NCI-H82 treated with DMSO at 0.1 percent for 48 hours (cell line): ENCODE measurements at regions not wholly inside any gene's neighbourhood (a gene's known extent, or its start where the extent isn't known, plus 50 kb on each side); places are given as distances from the start of the nearest gene placed in this dataset.
"Not testable (repeated sequence)": the region's sequence is repeated elsewhere in the genome, so short reads cannot be mapped to it uniquely, and the experiment has no call there.

Experiments used
- DNase-seq: peaks from one replicate; lab custom pipeline; 2025; ENCODE audit not compliant: unreplicated experiment; lab: John Stamatoyannopoulos, UW

DNA sequence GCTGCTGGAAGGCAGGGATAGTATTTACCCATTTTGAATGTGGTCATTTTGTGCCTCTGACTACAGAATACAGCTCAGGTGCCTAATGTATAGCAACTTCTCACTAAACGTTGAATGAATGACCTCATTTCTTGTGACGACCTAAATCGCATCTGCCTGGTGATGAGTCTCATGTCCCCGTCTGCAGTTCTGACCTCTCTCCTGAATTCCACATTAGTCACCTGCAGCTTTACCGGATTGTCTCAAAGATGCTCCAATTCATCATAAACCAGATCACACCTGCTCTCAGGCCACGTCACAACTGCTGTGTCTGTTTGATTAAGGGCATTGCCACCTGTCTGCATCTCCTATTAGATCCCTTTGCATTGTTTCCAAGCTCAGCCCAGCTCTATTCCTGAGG, 133.6 kb upstream of the MYT1L start:
- DNase-seq = no peak

DNA sequence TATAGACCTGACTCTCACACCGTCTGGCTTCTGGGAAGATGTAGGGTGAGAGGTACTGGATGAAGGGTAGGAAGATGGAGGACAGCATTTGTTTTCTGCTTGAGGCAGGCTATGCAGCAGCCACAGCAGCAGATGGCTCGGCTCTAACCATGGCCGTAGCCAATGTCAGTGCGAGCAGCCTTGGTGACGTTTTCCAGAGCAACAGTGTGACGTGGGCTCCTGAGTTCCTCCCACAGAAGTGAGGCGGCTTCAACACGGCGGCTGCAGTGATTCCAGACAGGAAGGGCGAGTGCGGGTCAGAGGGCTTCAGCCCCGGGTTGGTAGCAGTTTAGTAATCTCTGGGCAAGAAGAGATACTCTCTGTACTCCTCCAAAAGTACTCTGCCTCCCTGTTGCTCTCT, 133.0 kb upstream of the MYT1L start:
- no peak for DNase-seq

DNA sequence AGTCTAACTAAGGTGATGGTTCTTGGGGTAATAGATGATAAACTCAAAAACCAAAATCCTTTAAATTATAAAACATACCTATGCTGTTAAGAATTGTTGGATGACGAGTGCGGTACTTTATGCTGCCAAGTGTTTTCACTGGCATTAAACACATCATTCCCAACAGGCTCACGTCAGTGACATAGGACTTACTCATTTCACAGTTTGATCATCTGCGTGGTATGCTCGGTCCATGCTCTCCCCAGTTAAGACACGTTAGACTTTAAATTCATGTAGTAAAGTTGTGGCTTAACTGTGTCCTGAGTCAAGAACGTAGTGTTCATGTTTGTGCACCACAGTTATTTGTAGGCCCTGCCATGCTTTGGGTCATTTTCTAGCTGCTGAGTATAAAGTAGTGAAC, 125.6 kb upstream of the MYT1L start:
- no peak for DNase-seq

DNA sequence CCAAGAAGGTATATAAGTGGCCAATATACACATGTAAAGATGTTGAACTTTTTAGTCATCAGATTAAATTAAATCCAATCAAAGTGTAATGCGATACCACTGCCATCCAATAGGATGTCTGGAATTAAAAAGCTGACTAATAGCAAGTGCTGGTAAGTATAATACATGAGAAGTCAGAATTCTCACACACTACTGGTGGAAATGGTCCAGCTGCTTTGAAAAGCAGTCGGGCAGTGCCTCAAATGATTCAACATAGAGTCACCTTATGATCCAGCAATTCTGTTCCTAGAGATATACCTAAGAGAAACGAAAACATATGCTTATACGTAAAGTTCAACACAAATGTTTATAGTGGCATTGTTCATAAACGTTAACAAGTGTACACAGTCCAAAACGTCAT, 124.1 kb upstream of the MYT1L start:
- no peak for DNase-seq

DNA sequence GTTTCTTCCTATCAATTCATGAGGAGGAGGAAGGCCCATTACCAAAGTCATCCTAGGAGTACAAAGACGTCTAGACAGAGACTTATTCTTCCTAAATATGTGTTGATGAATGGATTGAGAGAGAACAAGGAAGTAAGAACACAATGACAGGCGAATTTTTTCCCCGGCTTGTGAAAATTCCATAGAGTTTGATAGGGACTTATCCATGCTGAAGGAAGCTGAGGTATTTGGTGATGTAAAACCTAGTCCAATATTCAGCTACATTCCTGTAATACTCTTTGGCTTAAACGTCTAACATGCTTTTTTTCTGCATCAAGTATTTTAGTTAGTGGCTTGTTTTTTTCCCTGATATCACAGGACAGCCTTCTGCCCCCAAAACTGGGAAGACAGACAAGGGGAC, 121.9 kb upstream of the MYT1L start:
- DNase-seq = no peak

DNA sequence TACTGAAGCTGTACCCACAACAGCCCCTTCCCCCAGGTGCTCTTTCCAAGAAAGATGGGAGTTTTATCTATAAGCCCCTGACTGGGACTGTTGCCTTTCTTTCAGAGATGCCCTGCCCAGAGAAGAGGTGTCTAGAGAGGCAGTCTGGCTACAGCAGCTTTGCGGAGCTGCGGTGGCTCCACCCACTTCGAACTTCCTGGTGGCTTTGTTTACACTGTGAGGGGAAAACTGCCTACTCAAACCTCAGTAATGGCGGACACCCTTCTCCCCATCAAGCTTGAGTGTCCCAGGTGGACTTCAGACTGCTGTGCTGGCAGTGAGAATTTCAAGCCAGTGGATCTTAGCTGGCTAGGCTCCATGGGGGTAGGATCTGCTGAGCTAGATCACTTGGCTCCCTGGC, 120.2 kb upstream of the MYT1L start:
- not testable (repeated sequence) for DNase-seq

DNA sequence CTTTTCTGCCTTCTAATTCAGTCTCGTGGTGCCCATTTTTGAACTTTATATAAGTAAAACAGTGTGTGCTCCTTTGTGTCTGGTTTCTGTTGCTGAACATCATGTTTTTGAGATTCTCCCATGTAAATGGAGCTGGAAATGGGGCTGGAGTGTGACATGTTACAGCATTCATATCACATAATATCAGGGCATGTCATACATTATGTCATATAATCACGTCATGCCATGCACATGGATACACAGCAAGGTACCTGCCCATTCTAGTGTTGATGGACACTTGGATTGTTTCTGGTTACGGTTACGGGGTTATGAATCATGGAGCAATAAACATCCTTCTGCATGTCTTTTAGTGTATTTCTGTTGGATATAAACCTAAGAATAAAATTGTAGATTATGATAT, 117.1 kb upstream of the MYT1L start:
- DNase-seq = no peak

DNA sequence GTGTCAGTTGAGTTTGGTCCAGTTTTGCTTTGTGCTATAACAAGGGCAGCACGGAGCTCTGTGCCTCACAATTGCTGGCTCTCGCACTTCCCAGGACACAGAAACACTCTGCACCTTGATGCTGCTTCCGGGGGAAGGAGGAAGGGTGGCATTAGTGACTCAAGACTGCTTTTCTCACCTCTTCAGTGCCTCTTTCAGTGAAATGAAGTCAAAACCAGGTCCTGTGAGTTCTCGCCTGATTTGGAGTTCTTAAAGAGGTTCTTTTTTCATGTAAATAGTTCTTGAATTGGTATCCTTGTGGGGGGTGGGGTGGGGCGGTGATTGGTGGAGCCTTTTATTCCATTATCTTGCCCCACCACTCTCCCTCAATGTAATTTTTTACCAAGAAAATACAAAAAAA, 91.5 kb upstream of the MYT1L start:
- no peak for DNase-seq

DNA sequence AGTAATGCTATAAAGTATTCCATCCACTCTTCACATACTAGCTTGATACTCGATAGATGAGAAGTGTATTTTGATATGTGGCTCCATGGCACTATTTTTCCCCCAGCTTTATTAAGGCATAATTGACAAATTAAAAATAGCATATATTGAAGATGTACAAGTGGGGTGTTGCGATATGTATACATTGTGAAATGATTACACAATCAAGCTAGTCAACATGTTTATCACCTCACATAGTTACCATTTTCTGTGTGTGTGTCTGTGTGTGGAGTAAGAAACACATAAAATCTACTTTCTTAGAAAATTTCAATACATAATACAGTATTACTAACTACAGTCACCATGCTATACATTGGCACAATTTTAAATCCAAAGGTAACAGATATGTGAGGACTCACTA, 82.5 kb upstream of the MYT1L start:
- DNase-seq = no peak

DNA sequence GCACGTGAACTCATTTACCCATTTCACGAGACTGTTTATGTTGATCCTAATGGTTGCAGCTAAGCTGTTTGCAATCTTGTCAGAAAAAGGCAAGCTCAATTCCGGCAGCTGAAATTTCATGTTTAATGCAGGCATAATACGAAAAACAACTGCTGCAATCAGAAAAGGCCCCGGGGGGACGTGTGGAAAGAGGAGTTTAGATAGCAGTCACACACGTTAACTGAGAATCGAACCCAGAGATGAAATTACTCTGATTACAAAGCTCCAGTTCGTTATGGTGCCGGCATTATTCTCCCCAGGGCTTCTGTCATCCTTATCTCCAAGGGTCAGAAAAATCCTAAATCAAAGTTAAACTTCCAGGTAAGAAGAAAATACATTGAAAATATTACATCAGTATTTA, 79.9 kb upstream of the MYT1L start:
- no peak for DNase-seq

DNA sequence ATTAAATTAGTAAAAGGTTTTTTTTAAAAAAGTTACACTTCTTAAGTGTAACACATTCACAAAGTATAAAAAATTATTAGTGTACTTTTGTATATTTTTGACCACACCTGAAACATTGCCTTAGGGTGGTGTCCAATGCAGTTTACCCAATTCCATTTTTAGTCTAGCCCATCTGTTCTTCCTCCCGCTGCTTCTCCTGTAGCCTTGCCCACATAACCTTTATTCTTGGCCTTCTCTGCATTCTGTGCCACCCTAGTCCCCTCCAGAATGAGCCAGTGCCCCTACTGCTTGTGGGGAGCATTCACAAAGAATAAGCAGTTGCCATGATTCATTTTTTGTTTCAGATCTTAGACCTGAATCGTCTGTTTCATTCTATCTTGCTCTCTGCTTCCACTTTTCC, 78.4 kb upstream of the MYT1L start:
- DNase-seq = no peak

DNA sequence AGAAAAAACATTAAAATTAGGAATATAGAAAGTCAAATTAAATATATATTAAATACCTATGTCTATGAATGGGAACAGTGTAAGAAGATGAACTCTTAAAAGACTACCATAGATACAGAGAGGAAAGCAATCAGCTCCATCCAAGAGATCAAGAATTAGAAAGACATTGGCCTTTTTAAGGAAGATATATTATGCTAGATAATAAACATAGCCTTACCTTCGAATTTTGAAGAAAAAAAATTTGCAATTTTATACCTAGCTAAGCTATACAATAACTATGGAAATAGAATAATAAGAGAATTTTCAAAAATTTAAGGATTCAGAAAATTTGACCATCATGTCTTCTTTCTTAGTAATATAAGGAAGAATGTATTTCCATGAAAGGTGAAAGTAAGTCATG, 74.7 kb upstream of the MYT1L start:
- no peak for DNase-seq

DNA sequence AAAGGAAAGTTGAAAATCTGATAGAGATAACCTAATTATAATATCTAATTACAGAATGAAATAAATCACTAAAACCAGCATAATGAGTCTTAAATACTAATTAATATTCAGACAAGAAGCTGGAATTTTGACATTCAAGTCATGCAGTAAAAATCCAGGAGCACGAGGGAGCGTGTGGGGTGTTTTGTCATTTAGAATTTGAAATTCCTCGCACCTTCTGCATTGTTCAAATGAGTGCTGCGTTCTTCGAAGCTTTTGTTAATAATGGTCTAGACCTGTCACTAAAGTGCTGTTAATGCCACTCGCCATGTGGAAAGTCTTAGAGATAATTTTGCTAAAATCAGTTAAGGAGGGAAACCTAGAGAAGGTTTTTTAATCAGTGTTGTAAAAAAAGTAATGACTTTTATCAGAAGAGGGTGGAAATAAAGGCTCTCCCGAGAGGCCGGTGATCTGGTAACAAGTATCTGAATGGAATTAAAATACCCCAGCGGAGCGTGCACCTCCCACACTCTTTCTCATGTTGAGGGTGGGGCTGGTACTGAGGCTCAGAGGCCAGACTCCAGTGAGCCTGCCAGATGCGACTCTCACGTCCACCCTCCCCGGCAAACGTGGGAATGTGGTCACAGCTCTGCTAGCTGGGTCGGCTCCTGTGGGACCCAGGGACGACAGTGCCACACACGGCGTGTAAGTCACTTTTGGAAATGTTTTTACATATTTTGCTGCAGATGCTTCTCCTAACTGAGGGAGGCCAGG, 69.4 kb upstream of the MYT1L start:
- no peak for DNase-seq

DNA sequence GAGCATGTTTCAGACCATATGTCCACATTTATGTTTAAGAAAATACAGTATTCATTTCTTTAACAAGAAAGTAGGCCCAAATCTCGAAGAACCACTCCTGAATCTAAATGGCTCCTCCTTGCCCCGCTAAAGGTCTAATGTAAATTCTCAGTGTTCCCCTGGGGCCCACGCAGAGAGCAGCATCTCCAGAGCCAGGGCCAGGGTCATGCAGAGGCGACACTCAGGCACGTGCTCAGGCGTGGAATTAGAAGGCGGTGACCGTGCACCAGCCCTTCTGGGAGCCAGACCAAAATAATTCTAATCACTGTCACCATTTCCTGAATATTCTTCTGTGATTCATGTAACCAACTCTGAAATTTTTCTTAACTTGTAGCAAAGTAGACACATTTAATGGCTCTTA, 68.3 kb upstream of the MYT1L start:
- DNase-seq = no peak

DNA sequence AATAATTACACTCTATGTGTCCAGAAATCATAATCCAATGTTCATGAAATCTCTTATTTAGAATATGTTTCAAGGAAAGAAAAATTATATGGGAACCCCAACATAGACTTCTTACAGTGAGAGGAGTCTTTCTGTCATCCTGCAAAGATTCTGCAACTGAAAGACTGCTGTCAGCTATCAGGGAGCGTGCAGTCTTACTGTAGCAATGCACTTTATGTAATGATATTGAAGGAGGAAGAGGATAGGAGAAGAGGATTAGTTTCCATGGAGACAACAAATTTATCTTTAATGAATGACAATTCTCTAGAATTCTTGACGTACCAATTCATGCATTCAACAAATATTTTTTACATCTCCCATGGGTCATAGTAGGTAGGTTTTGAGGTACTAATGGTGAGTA, 61.3 kb upstream of the MYT1L start:
- no peak for DNase-seq

DNA sequence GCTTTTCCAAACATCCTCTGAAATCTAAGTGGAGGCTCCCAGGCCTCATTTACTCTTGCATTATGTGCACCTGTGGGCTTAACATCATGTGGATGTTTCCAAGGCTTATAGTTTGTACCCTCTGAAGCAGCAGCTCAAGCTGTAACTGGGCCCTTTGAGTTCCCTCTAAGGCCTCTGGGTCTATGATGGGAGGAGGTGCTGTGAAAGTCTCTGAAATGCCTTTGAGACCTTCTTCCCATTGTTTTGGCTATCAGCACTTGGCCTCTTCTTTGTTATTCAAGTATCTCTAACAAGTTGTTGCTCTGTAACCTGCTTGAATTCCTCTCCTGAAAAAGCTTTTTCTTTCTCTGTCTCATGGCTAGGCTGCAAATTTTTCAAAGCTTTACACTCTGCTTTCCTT, 58.1 kb upstream of the MYT1L start:
- no peak for DNase-seq
